Stimulated activated CD4-positive, alpha-beta T cell treated with anti-CD3 and anti-CD28 coated beads, TNF-alpha, amount 100 ng/mL, for 48 hours (primary cell): ENCODE measurements at regions not wholly inside any gene's neighbourhood (a gene's known extent, or its start where the extent isn't known, plus 50 kb on each side); places are given as distances from the start of the nearest gene placed in this dataset.

Experiments
- DNase-seq, 3 donors: peaks; one replicate each; pipeline ENCODE4 v3.0.0-alpha.2; 2020; ENCODE audit warnings: low read depth in 3 of 3

GRCh38 chr1:56390934-56391731 is 188.2 kb downstream of the PLPP3 start:
- DNase-seq: no peak

GRCh38 chr1:56390232-56390867 is 189.0 kb downstream of the PLPP3 start:
- no peak for DNase-seq

- no peak for DNase-seq
These were observed 189.6 kb downstream of the PLPP3 start for GRCh38 chr1:56389813-56390212.

- no peak for DNase-seq
These were observed 192.2 kb downstream of the PLPP3 start for GRCh38 chr1:56387071-56387740.

- no peak for DNase-seq
These were observed 194.0 kb downstream of the PLPP3 start for GRCh38 chr1:56385314-56385713.

GRCh38 chr1:56382929-56383328 is 196.4 kb downstream of the PLPP3 start:
- DNase-seq: no peak

- no peak for DNase-seq
These were observed 198.8 kb downstream of the PLPP3 start for GRCh38 chr1:56380531-56380930.

GRCh38 chr1:56378341-56379070 is 200.9 kb downstream of the PLPP3 start:
- no peak for DNase-seq

GRCh38 chr1:56377431-56377830 is 201.9 kb downstream of the PLPP3 start:
- DNase-seq: no peak

- no peak for DNase-seq
These were observed 203.0 kb downstream of the PLPP3 start for GRCh38 chr1:56376188-56376984.

GRCh38 chr1:56375326-56375804 is 204.0 kb downstream of the PLPP3 start:
- no peak for DNase-seq

- DNase-seq: no peak
These were observed 205.1 kb downstream of the PLPP3 start for GRCh38 chr1:56374026-56374974.

- no peak for DNase-seq
These were observed 208.8 kb downstream of the PLPP3 start for GRCh38 chr1:56370513-56370912.

GRCh38 chr1:56363007-56363770 is 216.2 kb downstream of the PLPP3 start:
- DNase-seq: no peak

- DNase-seq: no peak
These were observed 219.3 kb downstream of the PLPP3 start for GRCh38 chr1:56360021-56360420.

GRCh38 chr1:56359056-56359455 is 220.3 kb downstream of the PLPP3 start:
- no peak for DNase-seq

- no peak for DNase-seq
These were observed 221.3 kb downstream of the PLPP3 start for GRCh38 chr1:56357927-56358690.

GRCh38 chr1:56356376-56356990 is 222.9 kb downstream of the PLPP3 start:
- DNase-seq: no peak
